A673 (cell line): ENCODE measurements at regions not wholly inside any gene's neighbourhood (a gene's known extent, or its start where the extent isn't known, plus 50 kb on each side); places are given as distances from the start of the nearest gene placed in this dataset.

ENCODE experiments used
- CTCF ChIP-seq: fragments of 300-800, 200-600 bp; sonication (generic); conservative IDR thresholded peaks from 2 replicates; pipeline ENCODE4 v1.5.1; 2017; ENCODE audit warnings: low read depth, mild to moderate bottlenecking, antibody characterized with exemption, low read length, moderate library complexity, mixed read lengths
- EZH2 ChIP-seq: fragments of 200-600 bp; sonication (generic); IDR thresholded peaks from 2 replicates; pipeline ENCODE4 v1.6.1; 2017; ENCODE audit warnings: borderline replicate concordance, low read depth, mild to moderate bottlenecking, mixed read lengths, antibody characterized with exemption, low read length; ENCODE audit not compliant: poor library complexity, severe bottlenecking

GRCh38 chr6:159446340-159446739 is 246.7 kb downstream of the SOD2 start:
- TF ChIP-seq CTCF (no peak), EZH2 (no peak)
